ENCODE measurements at regions not wholly inside any gene's neighbourhood (a gene's known extent, or its start where the extent isn't known, plus 50 kb on each side); places are given as distances from the start of the nearest gene placed in this dataset.
A peak's percentile ranks its signal among the peaks of the same experiment; 100 is the strongest.

- no peak for DNase-seq
- TF ChIP-seq CTCF (IDR thresholded peaks at IDR 0.05), result no peak
- Histone ChIP-seq H3K9me3 (no peaks in the 10 kb centered on the region), H3K4me1 (peaks cover 0 to 26% (median 16%) of the 10 kb centered on the region in 4 donors), H3K4me3 (no peak overlapping the region), H3K27me3 (no peaks in the 10 kb centered on the region), H3K36me3 (no peaks in the 10 kb centered on the region), H3K27ac (no peak overlapping the region)
- intact Hi-C loops (cut with DNase I; ENCODE audit: low total_unique reads), result no loop called here
Observed at GRCh38 chr14:55843718-55844403, 263.9 kb downstream of the KTN1 start.

- TF ChIP-seq CTCF (IDR thresholded peaks at IDR 0.05), result no peak
- Histone ChIP-seq H3K9me3 (no peaks in the 10 kb centered on the region), H3K4me1 (peaks cover 0 to 34% (median 17%) of the 10 kb centered on the region in 4 donors), H3K4me3 (no peak overlapping the region), H3K27ac (no peak overlapping the region), H3K36me3 (no peaks in the 10 kb centered on the region), H3K27me3 (no peaks in the 10 kb centered on the region)
- no peak for DNase-seq
- intact Hi-C loops (cut with DNase I; ENCODE audit: low total_unique reads), result no loop called here
Observed at GRCh38 chr14:55845963-55846825, 266.2 kb downstream of the KTN1 start.

GRCh38 chr14:55846826-55847446, 266.9 kb downstream of the KTN1 start:
- Histone ChIP-seq H3K9me3 (no peaks in the 10 kb centered on the region), H3K27me3 (no peaks in the 10 kb centered on the region), H3K27ac (no peak overlapping the region), H3K4me3 (no peak overlapping the region), H3K36me3 (no peaks in the 10 kb centered on the region), H3K4me1 (peaks cover 0 to 34% (median 17%) of the 10 kb centered on the region in 4 donors)
- intact Hi-C loops (cut with DNase I; ENCODE audit: low total_unique reads), result no loop called here
- peak; percentile 77 to 82 for DNase-seq
- no peak for TF ChIP-seq CTCF (IDR thresholded peaks at IDR 0.05)

- Histone ChIP-seq H3K4me1 (peaks cover 0 to 34% (median 17%) of the 10 kb centered on the region in 4 donors), H3K4me3 (no peak overlapping the region), H3K9me3 (no peaks in the 10 kb centered on the region), H3K27ac (no peak overlapping the region), H3K27me3 (no peaks in the 10 kb centered on the region), H3K36me3 (no peaks in the 10 kb centered on the region)
- intact Hi-C loops (cut with DNase I; ENCODE audit: low total_unique reads), result no loop called here
- no peak for TF ChIP-seq CTCF (IDR thresholded peaks at IDR 0.05)
- DNase-seq, result no peak
Observed at GRCh38 chr14:55847766-55848165, 267.8 kb downstream of the KTN1 start.

GRCh38 chr14:55848964-55849363, 269.0 kb downstream of the KTN1 start:
- Histone ChIP-seq H3K27ac (no peak overlapping the region), H3K4me1 (peaks cover 0 to 34% (median 17%) of the 10 kb centered on the region in 4 donors), H3K36me3 (no peaks in the 10 kb centered on the region), H3K4me3 (no peak overlapping the region), H3K27me3 (no peaks in the 10 kb centered on the region), H3K9me3 (no peaks in the 10 kb centered on the region)
- no peak for TF ChIP-seq CTCF (IDR thresholded peaks at IDR 0.05)
- intact Hi-C loops (cut with DNase I; ENCODE audit: low total_unique reads), result no loop called here
- DNase-seq, result no peak

Data from tibial artery (tissue), 4 donors.